Ascending aorta (tissue), 2 donors: ENCODE measurements at regions not wholly inside any gene's neighbourhood (a gene's known extent, or its start where the extent isn't known, plus 50 kb on each side); places are given as distances from the start of the nearest gene placed in this dataset.
"Not testable (repeated sequence)": the region's sequence is repeated elsewhere in the genome, so short reads cannot be mapped to it uniquely, and the experiment has no call there.

Experiments
- DNase-seq, 2 donors: peaks; one replicate each; pipeline ENCODE4 v3.0.0-alpha.2; 2019; ENCODE audit warnings: low spot score in 2 of 2
- H3K27ac ChIP-seq, 2 donors: fragments of 200-600 bp; sonication (generic); one replicate each; pipeline ENCODE4 v1.5.1; 2016 to 2017; ENCODE audit warnings: mild to moderate bottlenecking in 1 of 2
- H3K27me3 ChIP-seq: fragments of 200-600 bp; sonication (generic); one replicate; pipeline ENCODE4 v1.5.1; 2017
- H3K36me3 ChIP-seq, 2 donors: fragments of 200-600 bp; sonication (generic); one replicate each; pipeline ENCODE4 v1.5.1; 2016
- H3K4me1 ChIP-seq, 2 donors: fragments of 200-600 bp; sonication (generic); one replicate each; pipeline ENCODE4 v1.5.1; 2016 to 2017; ENCODE audit warnings: mild to moderate bottlenecking in 1 of 2
- H3K4me3 ChIP-seq, 2 donors: fragments of 200-600 bp; sonication (generic); one replicate each; pipeline ENCODE4 v1.5.1; 2016 to 2017; ENCODE audit warnings: mild to moderate bottlenecking in 1 of 2
- H3K9me3 ChIP-seq, 2 donors: fragments of 200-600 bp; sonication (generic); one replicate each; pipeline ENCODE4 v1.5.1; 2016
- intact Hi-C: fragments of 100-400 bp; cut with DNase I; formaldehyde crosslinking; loops from one replicate; pipeline ENCODE4 v1.15.1; 2023
- TF ChIP-seq, protein P1 (sequence below), 3 experiments: fragments of 200-600 bp in 2 of 3; fragments of 450-650 bp in 1 of 3; sonication (generic) in 2 of 3; IDR thresholded peaks; one replicate each; pipeline ENCODE4 v1.5.1; 2016 to 2019; ENCODE audit warnings: antibody characterized with exemption in 3 of 3, mild to moderate bottlenecking in 1 of 3, moderate library complexity in 1 of 3

DNA sequence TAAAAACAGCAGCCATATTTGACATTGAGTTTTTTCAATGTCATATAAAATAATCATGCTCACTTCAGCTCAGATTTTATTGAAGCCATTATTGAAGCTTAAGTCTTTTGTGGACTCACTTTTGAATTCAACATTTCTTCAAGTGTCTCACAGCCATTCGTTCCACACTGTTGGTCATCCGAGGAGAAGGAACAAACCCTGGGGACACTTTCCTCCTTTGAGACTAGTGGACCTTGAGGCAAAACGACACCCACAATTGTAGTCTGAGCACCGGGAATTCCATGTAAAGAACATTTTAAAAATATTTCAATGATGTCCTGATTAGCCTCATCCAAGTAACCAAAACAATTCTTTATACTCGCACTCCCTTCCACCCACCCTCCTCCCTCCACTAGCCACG lies 174.7 kb downstream of the CD47 start:
- H3K36me3 ChIP-seq = no peaks in the 10 kb centered on the region
- intact Hi-C loops = no loop called here
- no peaks in the 10 kb centered on the region for H3K27me3 ChIP-seq
- no peak overlapping the region for H3K4me3 ChIP-seq
- H3K9me3 ChIP-seq = no peaks in the 10 kb centered on the region
- DNase-seq = no peak
- H3K27ac ChIP-seq = no peak overlapping the region
- H3K4me1 ChIP-seq = no peaks in the 10 kb centered on the region
- TF ChIP-seq, protein P1, sequence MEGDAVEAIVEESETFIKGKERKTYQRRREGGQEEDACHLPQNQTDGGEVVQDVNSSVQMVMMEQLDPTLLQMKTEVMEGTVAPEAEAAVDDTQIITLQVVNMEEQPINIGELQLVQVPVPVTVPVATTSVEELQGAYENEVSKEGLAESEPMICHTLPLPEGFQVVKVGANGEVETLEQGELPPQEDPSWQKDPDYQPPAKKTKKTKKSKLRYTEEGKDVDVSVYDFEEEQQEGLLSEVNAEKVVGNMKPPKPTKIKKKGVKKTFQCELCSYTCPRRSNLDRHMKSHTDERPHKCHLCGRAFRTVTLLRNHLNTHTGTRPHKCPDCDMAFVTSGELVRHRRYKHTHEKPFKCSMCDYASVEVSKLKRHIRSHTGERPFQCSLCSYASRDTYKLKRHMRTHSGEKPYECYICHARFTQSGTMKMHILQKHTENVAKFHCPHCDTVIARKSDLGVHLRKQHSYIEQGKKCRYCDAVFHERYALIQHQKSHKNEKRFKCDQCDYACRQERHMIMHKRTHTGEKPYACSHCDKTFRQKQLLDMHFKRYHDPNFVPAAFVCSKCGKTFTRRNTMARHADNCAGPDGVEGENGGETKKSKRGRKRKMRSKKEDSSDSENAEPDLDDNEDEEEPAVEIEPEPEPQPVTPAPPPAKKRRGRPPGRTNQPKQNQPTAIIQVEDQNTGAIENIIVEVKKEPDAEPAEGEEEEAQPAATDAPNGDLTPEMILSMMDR (IDR thresholded peaks at IDR 0.05) = no peak

DNA sequence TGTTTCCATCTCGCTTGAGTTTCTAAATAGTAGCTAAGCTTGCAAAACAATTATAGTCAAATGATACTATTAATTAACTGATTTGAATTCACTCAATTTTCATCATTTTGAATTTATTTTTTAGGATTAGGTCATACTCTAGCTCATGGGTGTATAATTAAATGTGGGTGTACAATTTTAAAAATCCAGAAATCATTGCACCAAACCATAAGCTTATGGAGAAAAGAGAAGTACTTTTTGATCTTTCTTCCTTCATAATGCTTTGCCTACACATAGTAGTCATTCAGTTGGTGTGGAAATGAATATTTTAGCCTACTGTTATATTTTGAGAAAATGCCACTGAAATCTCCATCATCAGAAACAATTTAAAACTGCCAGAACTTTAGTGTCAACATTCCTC lies 175.1 kb downstream of the CD47 start:
- intact Hi-C loops = no loop called here
- DNase-seq = no peak
- TF ChIP-seq, protein P1 (IDR thresholded peaks at IDR 0.05) = no peak

DNA sequence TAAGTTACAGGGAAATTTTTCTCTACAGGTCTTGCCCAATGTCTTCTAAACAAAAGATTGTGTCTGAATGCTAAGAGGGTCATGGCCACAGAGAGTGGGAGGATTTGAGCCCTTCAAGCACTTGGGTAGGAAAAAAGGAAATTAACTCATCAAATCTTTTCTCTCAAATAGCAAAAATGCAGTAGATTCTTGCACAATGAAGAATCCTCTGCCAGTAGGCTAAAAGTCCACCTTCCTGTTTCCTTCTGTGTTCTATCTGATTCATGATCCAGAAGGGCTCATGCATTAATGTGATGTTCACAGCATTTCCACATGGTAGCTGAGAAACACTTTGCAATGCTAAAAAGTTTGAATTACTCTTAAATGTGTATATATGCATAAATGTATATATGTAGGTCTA lies 177.1 kb downstream of the CD47 start:
- no peak overlapping the region for H3K27ac ChIP-seq
- H3K4me3 ChIP-seq = no peak overlapping the region
- H3K27me3 ChIP-seq = no peaks in the 10 kb centered on the region
- TF ChIP-seq, protein P1 (IDR thresholded peaks at IDR 0.05) = no peak
- no peaks in the 10 kb centered on the region for H3K4me1 ChIP-seq
- H3K36me3 ChIP-seq = no peaks in the 10 kb centered on the region
- no peaks in the 10 kb centered on the region for H3K9me3 ChIP-seq
- no peak for DNase-seq
- intact Hi-C loops = no loop called here

More for the DNA sequence above, 175.1 kb downstream of the CD47 start:
- H3K27me3 ChIP-seq = no peaks in the 10 kb centered on the region
- H3K4me1 ChIP-seq = no peaks in the 10 kb centered on the region
- no peaks in the 10 kb centered on the region for H3K36me3 ChIP-seq
- H3K9me3 ChIP-seq = no peaks in the 10 kb centered on the region
- no peak overlapping the region for H3K4me3 ChIP-seq
- H3K27ac ChIP-seq = no peak overlapping the region

DNA sequence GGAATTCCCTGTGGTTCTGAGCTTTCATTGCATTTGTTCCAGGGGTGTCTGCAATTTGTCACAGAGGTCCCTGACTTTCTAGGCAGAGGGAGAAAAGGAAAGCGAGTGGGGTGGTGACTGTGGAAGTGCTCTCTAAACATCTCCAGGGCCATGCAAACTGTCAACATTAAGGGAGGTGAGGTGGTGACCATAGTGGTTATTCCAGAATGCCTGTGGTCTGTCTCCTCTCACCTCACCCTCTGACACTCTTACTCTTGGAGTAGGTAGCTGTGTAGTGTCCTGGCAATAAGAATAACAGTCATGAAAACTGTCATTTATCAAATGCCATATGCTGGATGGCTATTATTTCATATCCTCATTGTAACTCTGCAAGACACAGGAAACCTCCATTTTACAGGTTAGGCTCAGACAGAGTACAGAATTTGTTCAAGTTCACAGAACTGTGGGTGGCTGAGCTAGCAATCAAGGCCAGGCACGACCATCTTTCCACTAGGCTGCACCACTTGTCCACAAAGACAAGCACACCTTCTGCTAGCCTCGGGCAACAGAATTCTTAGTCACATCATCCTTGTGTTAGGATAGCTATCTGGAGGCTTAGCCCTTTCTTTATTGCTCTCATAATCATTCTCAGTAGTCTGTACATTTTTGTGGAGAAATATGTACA lies 179.4 kb downstream of the CD47 start:
- TF ChIP-seq, protein P1 (IDR thresholded peaks at IDR 0.05) = no peak
- no peaks in the 10 kb centered on the region for H3K4me1 ChIP-seq

DNA sequence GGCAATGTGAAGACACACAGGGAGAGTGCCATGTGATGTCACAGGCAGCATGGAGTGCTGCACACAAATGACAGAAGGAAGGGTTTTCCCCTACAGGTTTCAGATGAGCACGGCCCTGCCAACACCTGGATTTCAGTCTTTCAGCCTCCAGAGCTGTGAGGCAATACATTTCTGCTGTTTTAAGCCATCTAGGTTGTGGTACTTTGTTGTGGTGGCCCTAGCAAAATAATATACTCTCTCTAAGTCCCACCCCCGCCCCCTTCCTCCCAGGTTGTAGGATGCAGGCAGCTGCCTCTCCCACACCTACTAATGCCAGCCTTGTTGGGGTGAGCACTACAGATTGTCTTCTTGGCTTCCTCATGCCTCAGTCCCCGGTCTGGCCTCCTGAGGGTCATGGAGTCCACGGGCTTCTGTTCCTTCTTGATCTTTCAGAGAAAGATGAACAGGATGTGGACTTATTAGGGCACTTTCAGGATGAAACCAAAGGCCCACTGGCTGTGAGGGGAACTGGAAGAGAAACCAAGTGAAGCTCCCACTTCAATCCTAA lies 180.0 kb downstream of the CD47 start:
- H3K4me1 ChIP-seq = no peaks in the 10 kb centered on the region
- no peaks in the 10 kb centered on the region for H3K27me3 ChIP-seq
- H3K9me3 ChIP-seq = no peaks in the 10 kb centered on the region
- intact Hi-C loops = no loop called here
- no peak for DNase-seq
- H3K4me3 ChIP-seq = no peak overlapping the region
- H3K36me3 ChIP-seq = no peaks in the 10 kb centered on the region
- H3K27ac ChIP-seq = no peak overlapping the region
- TF ChIP-seq, protein P1 (IDR thresholded peaks at IDR 0.05) = no peak

More for the DNA sequence above, 179.4 kb downstream of the CD47 start:
- no peak for DNase-seq
- no peak overlapping the region for H3K4me3 ChIP-seq
- no peaks in the 10 kb centered on the region for H3K36me3 ChIP-seq
- H3K27me3 ChIP-seq = no peaks in the 10 kb centered on the region
- H3K9me3 ChIP-seq = no peaks in the 10 kb centered on the region
- no peak overlapping the region for H3K27ac ChIP-seq
- intact Hi-C loops = no loop called here

DNA sequence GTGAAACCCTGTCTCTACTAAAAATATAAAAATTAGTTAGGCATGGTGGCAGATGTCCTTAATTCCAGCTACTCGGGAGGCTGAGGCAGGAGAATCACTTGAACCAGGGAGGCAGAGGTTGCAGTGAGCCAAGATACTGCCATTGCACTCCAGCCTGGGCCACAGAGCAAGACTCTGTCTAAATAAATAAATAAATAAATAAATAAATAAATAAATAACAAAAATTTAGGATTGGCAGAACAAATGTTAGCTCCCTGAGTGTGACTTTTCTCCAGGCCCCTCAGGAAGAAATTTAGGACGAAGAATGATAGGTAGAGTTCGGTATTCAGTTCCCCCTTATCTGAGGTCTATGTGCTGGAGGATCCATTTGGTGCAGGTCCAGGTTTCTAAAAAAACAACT lies 181.2 kb downstream of the CD47 start:
- intact Hi-C loops, H3K4me1 ChIP-seq, H3K9me3 ChIP-seq, H3K27me3 ChIP-seq, H3K4me3 ChIP-seq, H3K27ac ChIP-seq, H3K36me3 ChIP-seq, DNase-seq: not testable (repeated sequence)
